SIG-M5 (cell line): ENCODE measurements at regions not wholly inside any gene's neighbourhood (a gene's known extent, or its start where the extent isn't known, plus 50 kb on each side); places are given as distances from the start of the nearest gene placed in this dataset.

Experiments used
- DNase-seq: peaks from one replicate; lab custom pipeline; 2025; lab: John Stamatoyannopoulos, UW

DNA sequence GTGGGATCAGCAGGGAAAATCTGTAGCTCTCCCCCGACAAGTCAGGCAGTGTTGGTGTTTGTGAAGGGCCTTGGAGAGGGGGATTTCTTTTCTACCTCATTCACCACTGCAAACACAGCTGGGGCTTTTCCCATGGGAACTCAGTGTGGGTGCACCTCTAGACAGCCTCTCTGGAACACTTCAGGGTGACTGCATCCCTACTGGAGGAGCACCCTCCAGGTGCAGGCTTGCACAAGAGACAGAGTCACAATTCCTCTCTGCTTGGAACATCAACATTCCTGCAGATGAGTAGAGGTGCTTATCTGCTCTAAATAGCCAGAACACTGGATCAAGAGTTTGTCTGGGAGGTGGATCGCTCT lies 72.7 kb upstream of the AKAP13 start:
- DNase-seq: no peak

DNA sequence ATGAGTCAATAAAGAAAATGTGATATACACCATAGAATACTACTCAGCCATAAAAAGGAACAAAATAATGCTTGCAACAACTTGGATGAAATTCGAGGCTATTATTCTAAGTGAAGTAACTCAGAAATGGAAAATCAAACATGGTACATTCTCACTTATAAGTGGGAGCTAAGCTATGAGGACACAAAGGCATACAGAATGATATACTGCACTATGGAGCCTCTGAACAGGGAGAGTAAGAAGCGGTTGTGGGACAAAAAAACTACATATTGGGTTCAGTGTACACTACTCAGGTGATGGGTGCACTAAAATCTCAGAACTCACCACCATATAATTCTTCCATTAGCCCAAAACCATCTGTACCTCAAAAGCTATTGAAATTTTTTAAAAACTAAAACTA lies 68.8 kb upstream of the AKAP13 start:
- no peak for DNase-seq

DNA sequence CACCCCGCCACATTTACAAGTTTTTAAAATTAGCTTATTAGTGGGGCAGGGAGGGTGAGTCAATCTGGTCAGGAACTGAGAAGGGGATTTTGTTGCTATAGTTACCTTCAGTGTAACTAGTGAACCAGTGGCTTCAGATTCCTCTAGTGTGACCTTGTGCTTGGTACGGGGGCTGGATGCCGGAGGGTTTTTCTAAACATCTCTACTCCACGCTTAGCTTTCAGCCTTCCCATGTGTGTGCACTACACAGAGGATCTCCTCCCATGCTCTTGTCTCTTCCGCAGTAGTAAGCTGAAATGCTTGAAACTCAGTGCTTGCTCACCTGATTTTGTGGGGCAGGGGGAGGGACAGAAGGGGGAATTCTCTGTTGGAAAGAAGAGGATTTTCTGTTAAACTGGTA lies 67.9 kb upstream of the AKAP13 start:
- DNase-seq: no peak

DNA sequence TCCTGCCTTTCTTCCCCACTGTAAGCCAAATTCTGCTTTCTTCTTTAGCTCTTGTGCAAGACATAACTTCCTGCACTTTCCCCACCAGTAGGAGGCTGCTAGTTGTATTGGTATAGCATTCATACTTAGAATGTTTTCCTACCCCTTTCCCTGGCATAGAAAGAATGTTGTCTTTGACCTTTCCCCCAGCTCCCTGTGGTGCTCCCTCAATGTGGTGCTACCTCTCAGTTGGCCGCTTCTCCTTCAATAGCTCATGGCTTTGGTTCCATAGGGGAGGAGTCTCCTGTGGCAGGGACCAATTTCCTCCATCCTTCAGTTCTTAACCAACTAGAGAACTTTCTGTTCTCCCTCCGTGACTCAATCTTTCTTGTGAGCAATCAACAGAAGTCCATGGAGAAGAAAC lies 67.5 kb upstream of the AKAP13 start:
- no peak for DNase-seq

DNA sequence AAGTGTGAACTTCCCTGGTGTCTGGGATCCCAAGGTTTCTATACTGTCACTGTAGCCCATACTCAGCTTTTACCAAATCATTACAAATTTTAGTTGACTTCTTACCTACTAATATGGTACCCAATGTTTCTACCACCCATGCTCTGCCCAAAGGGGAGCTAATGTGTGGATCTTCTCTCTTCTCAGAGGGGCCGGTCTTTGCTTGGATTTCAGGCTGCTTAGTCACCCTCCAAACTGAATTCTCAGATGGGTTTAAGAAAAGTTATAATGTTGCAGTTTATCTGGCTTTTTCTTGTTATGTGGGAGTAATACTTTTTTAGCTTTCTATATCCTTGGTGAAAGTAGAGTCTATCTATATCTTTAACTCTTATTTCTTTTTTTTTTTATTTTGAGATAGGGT lies 67.1 kb upstream of the AKAP13 start:
- no peak for DNase-seq

DNA sequence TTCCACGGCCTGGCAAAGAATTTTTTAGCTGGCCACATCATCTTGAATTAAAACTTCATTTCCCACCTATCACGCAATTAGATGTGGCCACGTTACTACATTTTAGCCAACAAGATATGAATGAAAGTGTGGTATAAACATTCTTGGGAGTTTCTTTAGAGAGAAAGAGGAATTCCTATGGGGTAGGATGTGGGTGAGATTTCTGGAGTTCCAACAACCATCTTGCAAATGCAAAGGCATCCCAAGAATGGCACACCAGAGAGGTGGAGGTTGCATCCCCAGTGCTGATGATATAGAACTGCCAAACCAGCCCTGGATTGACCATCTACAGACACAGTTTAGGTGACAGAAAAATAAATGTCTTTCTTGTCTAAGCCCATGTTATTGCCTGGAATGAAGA lies 66.3 kb upstream of the AKAP13 start:
- DNase-seq: no peak

DNA sequence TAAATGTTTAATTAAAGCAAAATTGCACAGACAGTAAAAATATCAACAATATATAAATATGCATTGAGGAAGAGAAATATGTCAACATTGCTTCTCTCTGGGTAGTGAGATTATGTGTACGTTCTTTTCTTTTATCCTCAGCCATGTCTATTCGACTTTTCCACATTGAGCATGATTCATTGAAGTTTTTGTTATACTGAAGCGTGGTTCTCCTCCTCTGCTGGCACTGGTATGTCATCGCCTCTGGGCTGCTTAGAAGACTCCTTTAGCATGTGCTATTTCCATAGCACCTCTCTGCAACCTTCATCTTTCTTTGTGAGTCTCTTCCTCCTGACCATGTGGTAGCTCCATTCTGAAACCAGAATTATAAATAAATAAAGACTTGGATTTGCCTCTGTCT lies 65.8 kb upstream of the AKAP13 start:
- no peak for DNase-seq

DNA sequence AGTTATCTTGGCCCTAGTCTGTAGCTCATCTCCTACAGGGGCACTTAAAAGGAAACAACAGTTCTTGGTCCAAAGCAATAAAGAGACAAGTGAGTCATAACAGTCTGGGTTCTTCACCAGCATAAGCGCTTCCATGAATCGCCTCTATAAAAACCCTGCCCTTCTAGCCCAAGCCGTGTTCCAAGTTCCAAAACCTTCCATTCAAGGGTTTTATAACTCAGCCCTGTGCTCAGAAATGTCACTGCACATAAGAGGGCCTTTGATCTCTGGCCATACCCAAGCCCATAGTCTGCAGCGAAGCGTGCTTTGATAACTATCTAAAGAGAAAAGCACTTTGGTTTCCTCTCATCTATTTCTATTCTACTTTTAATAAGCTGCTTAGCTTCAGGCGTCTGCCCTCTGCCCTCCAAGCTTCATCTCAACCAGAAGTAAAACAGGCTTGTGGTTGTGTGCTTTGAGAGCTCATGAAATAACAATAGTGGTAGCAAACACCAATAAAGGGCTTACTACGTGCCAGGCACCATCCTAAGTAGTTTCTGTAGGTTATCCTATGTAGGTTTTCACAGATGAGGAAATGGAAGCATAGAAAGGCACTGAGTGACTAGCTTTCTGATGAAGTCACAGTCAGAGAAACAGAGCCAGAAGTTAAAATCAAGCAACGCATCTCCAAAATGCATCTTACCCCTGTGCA lies 64.0 kb upstream of the AKAP13 start:
- DNase-seq: no peak

DNA sequence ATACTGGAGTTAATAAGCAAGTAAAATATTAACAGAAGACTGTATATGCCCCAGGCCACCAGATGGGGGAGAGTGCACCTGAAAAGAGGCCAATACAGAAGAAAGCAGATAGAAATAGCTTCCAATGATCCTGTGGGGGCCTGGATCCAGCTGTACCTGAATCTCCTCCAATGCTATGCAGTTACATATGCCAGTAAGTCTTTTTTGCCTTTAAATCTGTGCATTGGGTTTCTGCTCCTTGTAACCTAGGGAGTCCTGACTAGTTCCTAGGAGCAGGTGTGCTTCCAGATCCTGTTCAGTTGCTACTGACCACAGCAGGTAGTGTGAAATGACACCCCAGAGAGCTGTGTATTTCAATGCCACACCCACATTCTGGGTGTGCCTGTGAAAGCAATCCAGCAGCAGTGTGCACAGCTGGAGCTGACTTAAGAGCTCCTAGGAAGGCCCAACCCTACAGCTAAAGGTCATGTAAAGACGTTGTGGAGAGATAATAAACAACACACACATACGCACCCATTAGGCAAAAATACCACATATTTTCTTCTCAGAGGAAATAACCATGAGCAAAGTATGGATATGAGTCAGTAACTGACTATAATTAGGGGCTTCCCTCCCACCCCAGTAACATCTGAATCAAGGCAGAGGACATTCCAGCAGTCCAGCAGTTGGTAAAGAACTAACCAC lies 62.2 kb upstream of the AKAP13 start:
- DNase-seq: no peak

DNA sequence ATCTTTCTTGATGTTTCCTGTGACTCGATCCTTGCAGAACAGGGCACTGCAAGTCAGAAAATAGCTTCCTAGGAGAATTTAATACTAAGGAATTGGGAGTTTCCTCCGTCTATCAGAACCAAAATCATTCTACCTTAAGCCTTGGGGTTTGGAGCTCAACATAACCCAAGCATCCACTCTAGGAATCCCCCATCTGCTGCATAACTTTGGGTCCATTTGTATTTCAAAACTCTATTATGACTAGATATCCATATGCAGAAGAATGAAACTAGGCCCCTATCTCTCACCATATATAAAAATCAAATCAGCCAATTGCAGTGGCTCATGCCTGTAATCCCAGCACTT lies 61.7 kb upstream of the AKAP13 start:
- no peak for DNase-seq

DNA sequence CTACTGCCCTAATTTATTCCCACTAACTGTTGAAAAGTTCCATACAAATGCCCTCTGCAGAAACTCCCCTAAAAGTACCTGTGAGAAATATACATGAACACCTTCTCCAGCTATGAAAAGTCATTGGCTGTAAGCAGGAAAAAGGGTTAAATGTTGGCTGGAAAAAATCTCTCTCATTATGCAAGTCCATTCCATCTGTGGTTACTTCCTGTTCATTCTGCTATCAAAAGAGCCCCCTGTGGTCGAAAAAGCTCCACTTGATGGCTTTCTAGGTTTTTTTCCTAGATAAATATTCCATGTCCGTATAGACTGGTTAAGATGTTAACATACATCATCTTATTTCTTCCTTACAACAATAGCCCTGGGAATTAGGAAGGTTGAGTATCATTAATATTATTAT lies 56.2 kb upstream of the AKAP13 start:
- no peak for DNase-seq

DNA sequence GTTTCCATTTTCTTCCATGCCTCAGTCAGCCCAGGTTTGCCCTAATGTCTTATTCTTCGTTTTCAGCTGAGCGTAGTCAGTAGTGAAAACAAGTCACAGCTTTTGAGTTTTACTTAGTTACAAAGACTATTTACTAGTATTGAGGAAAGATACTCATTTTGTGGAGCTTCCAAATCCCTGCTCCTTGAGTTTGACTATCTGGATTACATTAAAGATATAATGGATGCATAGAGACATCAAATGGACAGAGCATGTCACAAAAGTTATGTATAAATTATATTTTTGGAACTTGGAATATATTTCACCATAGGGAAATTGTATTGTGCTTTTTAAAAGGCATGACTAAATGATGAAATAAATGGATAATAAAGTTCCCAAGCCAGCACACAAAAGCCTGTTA lies 54.6 kb upstream of the AKAP13 start:
- DNase-seq: no peak

DNA sequence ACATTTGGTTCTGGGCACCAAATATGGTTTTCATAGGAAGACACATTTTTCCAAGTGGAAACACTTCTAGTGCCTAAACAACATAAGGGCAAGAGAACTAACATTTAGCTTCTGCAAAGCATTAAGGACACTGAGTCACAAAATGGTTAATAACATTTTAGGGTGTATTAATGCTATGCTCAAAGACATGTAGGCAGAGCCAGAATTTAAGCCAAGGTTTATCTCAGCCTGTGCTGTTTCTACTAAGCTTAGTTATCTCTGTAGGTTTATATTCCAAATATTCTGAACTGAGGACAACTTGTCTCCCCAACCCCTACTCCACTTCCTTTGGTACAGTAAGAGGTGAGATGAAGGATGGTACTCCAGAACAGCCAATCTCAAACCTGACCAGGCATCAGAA lies 54.1 kb upstream of the AKAP13 start:
- DNase-seq: no peak

DNA sequence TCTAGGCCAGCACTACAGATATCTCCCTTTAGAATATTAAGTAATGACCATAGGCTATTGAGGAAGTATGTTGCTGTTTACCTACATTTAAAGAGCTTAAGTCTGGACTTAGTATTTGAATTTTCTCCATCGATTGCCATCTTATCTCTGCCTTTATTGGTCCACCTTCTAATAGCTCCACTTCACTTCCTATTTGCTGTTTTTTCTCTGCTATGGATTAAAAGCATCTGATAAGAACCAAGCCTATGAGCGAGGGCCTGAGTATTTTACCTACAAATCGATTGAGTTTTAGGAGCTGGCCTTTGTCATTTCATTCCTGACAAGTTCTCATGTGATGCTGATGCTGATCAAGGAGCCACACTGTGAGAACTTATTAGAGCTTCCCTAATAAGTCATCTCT lies 52.6 kb upstream of the AKAP13 start:
- no peak for DNase-seq

DNA sequence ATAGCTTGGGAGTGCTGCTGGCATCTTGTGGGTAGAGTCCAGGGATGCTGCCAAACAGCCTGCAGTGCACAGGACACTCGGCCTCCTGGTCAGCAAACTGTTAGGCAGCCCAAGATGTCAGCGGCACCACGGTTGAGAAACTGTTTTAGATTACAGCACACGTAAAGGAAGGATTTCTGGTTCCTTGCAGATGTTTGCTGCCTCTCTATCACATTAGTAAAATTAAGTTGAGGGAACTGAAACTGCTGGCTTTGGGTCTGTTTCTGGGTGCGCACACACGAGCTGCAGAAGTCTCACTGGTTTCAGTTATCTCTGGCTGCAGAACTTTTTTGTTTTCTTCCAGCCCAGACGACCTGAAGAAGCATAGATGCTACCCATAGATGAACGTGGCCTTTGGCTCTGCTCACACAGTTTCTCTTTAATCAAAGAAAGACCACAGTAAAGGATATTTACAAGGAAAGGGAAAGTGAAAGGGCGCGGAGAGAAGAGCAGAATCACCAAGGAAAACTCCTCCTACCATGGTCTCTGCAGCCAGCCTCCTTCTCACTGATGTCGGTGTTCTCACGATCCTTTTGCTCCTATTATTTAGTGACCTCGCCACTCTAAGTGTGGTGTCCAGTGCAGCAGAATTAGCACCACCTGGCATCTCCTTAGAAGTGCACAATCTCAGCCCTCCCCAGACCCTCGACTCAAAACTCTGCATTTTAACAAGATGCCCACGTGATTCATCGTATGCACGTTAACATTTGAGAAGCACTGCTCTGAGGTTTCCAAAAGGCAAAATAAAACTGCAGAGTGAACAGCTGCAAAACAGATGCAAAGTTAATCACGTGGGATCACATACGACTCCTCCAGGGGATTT lies 50.6 kb upstream of the AKAP13 start:
- peak; percentile 50 for DNase-seq
